Progenitor cell of endocrine pancreas (in vitro differentiated cells): ENCODE measurements at regions not wholly inside any gene's neighbourhood (a gene's known extent, or its start where the extent isn't known, plus 50 kb on each side); places are given as distances from the start of the nearest gene placed in this dataset.

Experiments
- DNase-seq: peaks from one replicate; pipeline ENCODE4 v3.0.0; 2021; ENCODE audit warnings: low spot score; ENCODE audit not compliant: unreplicated experiment
- H3K27ac Mint-ChIP-seq: 2 replicates; pipeline ENCODE4 v1.8.0; 2021; ENCODE audit warnings: mild to moderate bottlenecking, moderate library complexity, mixed read lengths
- H3K27me3 Mint-ChIP-seq: 2 replicates; pipeline ENCODE4 v1.8.0; 2021; ENCODE audit warnings: mixed read lengths
- H3K36me3 Mint-ChIP-seq: 2 replicates; pipeline ENCODE4 v1.8.0; 2022; ENCODE audit warnings: mixed read lengths; ENCODE audit not compliant: insufficient read depth
- H3K4me1 Mint-ChIP-seq: 2 replicates; pipeline ENCODE4 v1.8.0; 2021; ENCODE audit warnings: low read depth, mixed read lengths
- H3K4me3 Mint-ChIP-seq: 2 replicates; pipeline ENCODE4 v1.8.0; 2021; ENCODE audit warnings: low read depth, mild to moderate bottlenecking, moderate library complexity, mixed read lengths
- H3K9me3 Mint-ChIP-seq: 2 replicates; pipeline ENCODE4 v1.8.0; 2021; ENCODE audit warnings: low read depth, mixed read lengths
- CTCF ChIP-seq: fragments of 200-600 bp; sonication (generic); IDR thresholded peaks from one replicate; pipeline ENCODE4 v1.5.0; 2021; ENCODE audit warnings: antibody characterized with exemption, mild to moderate bottlenecking; ENCODE audit not compliant: unreplicated experiment

GRCh38 chr1:117780687-117781475 lies 148.5 kb downstream of the GDAP2 start:
- H3K27ac Mint-ChIP-seq, result no peak overlapping the region
- no peak for DNase-seq
- H3K27me3 Mint-ChIP-seq, result no peaks in the 10 kb centered on the region
- peaks cover 12% of the 10 kb centered on the region for H3K4me1 Mint-ChIP-seq
- no peak overlapping the region for H3K4me3 Mint-ChIP-seq
- peaks cover 10% of the 10 kb centered on the region for H3K9me3 Mint-ChIP-seq
- H3K36me3 Mint-ChIP-seq, result peaks cover 3% of the 10 kb centered on the region
- TF ChIP-seq CTCF, result no peak

- H3K27me3 Mint-ChIP-seq, result no peaks in the 10 kb centered on the region
- peaks cover 3% of the 10 kb centered on the region for H3K36me3 Mint-ChIP-seq
- H3K4me3 Mint-ChIP-seq, result no peak overlapping the region
- DNase-seq, result no peak
- H3K27ac Mint-ChIP-seq, result no peak overlapping the region
- no peak for TF ChIP-seq CTCF
- H3K4me1 Mint-ChIP-seq, result peaks cover 12% of the 10 kb centered on the region
- H3K9me3 Mint-ChIP-seq, result peaks cover 10% of the 10 kb centered on the region
These were observed 147.4 kb downstream of the GDAP2 start for GRCh38 chr1:117782056-117782455.

- no peak overlapping the region for H3K4me3 Mint-ChIP-seq
- H3K27ac Mint-ChIP-seq, result no peak overlapping the region
These were observed 145.6 kb downstream of the GDAP2 start for GRCh38 chr1:117783606-117784396.

GRCh38 chr1:117788014-117788413 lies 141.4 kb downstream of the GDAP2 start:
- DNase-seq, result no peak

More at GRCh38 chr1:117783606-117784396, 145.6 kb downstream of the GDAP2 start:
- Mint-ChIP-seq H3K27me3 (no peaks in the 10 kb centered on the region), H3K4me1 (peaks cover 12% of the 10 kb centered on the region), H3K9me3 (peaks cover 8% of the 10 kb centered on the region), H3K36me3 (peaks cover 3% of the 10 kb centered on the region)
- TF ChIP-seq CTCF, result no peak
- DNase-seq, result no peak

More at GRCh38 chr1:117788014-117788413, 141.4 kb downstream of the GDAP2 start:
- H3K27me3 Mint-ChIP-seq, result no peaks in the 10 kb centered on the region
- no peak overlapping the region for H3K4me3 Mint-ChIP-seq
- peaks cover 3% of the 10 kb centered on the region for H3K36me3 Mint-ChIP-seq
- no peaks in the 10 kb centered on the region for H3K4me1 Mint-ChIP-seq
- H3K9me3 Mint-ChIP-seq, result peaks cover 10% of the 10 kb centered on the region
- H3K27ac Mint-ChIP-seq, result no peak overlapping the region
- no peak for TF ChIP-seq CTCF
